GM18858 (cell line): ENCODE measurements at regions not wholly inside any gene's neighbourhood (a gene's known extent, or its start where the extent isn't known, plus 50 kb on each side); places are given as distances from the start of the nearest gene placed in this dataset.

Experiments
- ATAC-seq: cut with Tn5 transposase; IDR thresholded peaks from one replicate; pipeline ENCODE4 v1.9.1; 2021; ENCODE audit not compliant: unreplicated experiment

GRCh38 chr4:107117726-107118125 lies 81.6 kb upstream of the DKK2 start:
- ATAC-seq, result no peak

DNA sequence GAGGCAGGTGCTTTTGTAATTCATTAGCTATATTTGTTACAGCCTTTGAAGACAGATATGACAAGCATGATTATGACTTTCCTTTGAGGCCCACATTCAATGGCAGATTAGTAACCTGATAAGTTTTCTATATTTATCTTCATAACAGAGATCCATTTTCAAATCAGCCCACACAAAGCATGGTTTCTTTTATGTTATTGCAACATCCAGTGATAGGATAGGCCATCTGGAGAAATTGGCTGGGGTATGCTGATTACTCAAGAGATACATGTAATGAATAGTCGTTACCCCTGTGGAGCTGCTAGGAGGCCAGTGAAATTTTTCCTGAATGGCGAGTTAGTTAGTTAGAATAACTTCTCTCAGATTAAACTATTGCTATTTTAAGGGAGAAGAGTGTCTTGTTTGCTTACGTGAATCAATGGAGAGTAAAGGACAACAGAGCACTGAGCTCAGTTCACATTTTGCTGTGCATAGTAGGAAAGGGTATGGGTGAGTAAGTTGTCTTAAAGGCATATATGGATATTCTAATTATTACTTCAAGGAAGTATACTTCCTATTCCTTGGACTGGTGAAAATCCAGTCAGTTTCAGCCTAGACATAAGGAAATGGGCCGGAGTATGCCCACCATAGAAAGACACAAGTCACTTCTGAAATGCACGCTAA lies 79.2 kb upstream of the DKK2 start:
- no peak for ATAC-seq

DNA sequence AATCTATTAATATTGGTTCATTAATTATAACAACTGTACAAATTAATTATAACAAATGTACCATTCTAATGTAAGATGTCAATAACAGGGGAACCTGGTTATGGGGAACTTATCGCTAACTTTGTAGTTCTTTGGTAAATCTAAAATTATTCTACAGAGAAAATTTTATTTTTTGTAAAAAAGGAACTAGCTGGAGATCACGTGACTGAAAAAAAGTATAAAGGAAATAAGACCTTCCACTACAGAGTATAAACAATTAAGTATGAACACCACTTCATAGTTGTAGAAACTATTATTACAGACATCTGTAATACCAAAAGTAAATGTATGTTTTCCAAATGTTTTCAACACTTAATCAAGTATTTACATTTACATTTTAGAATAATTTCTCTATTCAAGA lies 77.9 kb upstream of the DKK2 start:
- ATAC-seq, result no peak

- ATAC-seq, result no peak
Measured at GRCh38 chr4:107098401-107098800, 62.3 kb upstream of the DKK2 start.

- ATAC-seq, result no peak
Measured at GRCh38 chr4:107094976-107095375, 58.9 kb upstream of the DKK2 start.

DNA sequence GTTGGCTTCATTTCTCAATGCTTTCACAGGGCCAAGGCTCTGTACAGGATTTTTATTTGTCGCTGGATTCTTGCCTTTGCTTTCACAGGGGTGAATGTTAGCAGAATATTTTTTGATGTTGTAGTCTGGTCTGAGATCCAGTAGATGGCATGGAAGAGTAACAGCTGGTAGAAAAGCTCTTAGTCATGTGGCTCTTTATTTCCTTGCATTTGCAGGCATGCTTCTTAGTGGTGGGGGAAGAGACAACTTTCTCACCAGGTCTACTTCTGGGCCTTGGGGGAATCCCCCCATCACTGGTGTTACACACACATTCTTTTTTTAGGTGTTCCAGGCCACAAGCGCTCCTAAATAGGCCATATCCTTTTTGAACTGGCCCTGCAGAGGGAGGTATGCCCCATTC lies 58.2 kb upstream of the DKK2 start:
- peak; percentile 86 for ATAC-seq
